Kidney epithelial cell (primary cell): ENCODE measurements at regions not wholly inside any gene's neighbourhood (a gene's known extent, or its start where the extent isn't known, plus 50 kb on each side); places are given as distances from the start of the nearest gene placed in this dataset.
A peak's percentile ranks its signal among the peaks of the same experiment; 100 is the strongest.

ENCODE experiments used
- DNase-seq: peaks from one replicate; pipeline ENCODE4 v3.0.0-alpha.2; 2010; ENCODE audit warnings: low read depth
- H3K27me3 ChIP-seq: 2 replicates; pipeline ENCODE4 v1.6.0; 2011; ENCODE audit warnings: low read length; ENCODE audit not compliant: control insufficient read depth, insufficient read depth
- H3K36me3 ChIP-seq: 2 replicates; pipeline ENCODE4 v1.5.1; 2011; ENCODE audit warnings: low read length; ENCODE audit not compliant: control insufficient read depth, insufficient read depth
- H3K4me3 ChIP-seq: 2 replicates; pipeline ENCODE4 v1.5.1; 2011; ENCODE audit warnings: low read depth, mild to moderate bottlenecking, control low read depth, low read length
- CTCF ChIP-seq: IDR thresholded peaks from 2 replicates; pipeline ENCODE4 v1.5.1; 2011; ENCODE audit warnings: mild to moderate bottlenecking, moderate library complexity, low read length, control low read depth, inconsistent platforms; ENCODE audit not compliant: insufficient read depth, poor library complexity, severe bottlenecking

- Histone ChIP-seq H3K36me3 (no peaks in the 10 kb centered on the region), H3K4me3 (no peak overlapping the region), H3K27me3 (no peaks in the 10 kb centered on the region)
- no peak for DNase-seq
- no peak for TF ChIP-seq CTCF
These were observed 116.6 kb upstream of the THY1 start for GRCh38 chr11:119539583-119539982.

GRCh38 chr11:119538753-119539152 is 115.8 kb upstream of the THY1 start:
- Histone ChIP-seq H3K4me3 (no peak overlapping the region), H3K27me3 (no peaks in the 10 kb centered on the region), H3K36me3 (no peaks in the 10 kb centered on the region)
- no peak for DNase-seq
- TF ChIP-seq CTCF = no peak

- Histone ChIP-seq H3K4me3 (no peak overlapping the region), H3K36me3 (no peaks in the 10 kb centered on the region), H3K27me3 (no peaks in the 10 kb centered on the region)
- DNase-seq = no peak
- TF ChIP-seq CTCF = no peak
These were observed 114.6 kb upstream of the THY1 start for GRCh38 chr11:119537306-119538253.

GRCh38 chr11:119536801-119537200 is 113.8 kb upstream of the THY1 start:
- Histone ChIP-seq H3K36me3 (no peaks in the 10 kb centered on the region), H3K4me3 (no peak overlapping the region), H3K27me3 (no peaks in the 10 kb centered on the region)
- DNase-seq = no peak
- TF ChIP-seq CTCF = no peak

GRCh38 chr11:119533921-119534736 is 111.2 kb upstream of the THY1 start:
- DNase-seq = no peak
- TF ChIP-seq CTCF = peak; percentile 91

More at GRCh38 chr11:119533921-119534736, 111.2 kb upstream of the THY1 start:
- H3K4me3 ChIP-seq = no peak overlapping the region
- H3K36me3 ChIP-seq = no peaks in the 10 kb centered on the region
- peaks cover 3% of the 10 kb centered on the region for H3K27me3 ChIP-seq
